SK-N-SH (cell line): ENCODE measurements at regions not wholly inside any gene's neighbourhood (a gene's known extent, or its start where the extent isn't known, plus 50 kb on each side); places are given as distances from the start of the nearest gene placed in this dataset.

Experiments used
- CHD2 ChIP-seq: fragments of 150-350 bp; IDR thresholded peaks from 2 replicates; pipeline ENCODE4 v1.6.1; 2018; ENCODE audit warnings: low read length; ENCODE audit not compliant: partially characterized antibody
- EZH2phosphoT487 ChIP-seq: fragments of 200-600 bp; sonication (generic); IDR thresholded peaks from 2 replicates; pipeline ENCODE4 v1.6.1; 2017; ENCODE audit warnings: low read depth, mixed run types, mild to moderate bottlenecking, antibody characterized with exemption, moderate library complexity, borderline replicate concordance
- YY1 ChIP-seq: IDR thresholded peaks from 2 replicates; pipeline ENCODE4 v1.4.0; 2012; ENCODE audit warnings: low read depth, mild to moderate bottlenecking

DNA sequence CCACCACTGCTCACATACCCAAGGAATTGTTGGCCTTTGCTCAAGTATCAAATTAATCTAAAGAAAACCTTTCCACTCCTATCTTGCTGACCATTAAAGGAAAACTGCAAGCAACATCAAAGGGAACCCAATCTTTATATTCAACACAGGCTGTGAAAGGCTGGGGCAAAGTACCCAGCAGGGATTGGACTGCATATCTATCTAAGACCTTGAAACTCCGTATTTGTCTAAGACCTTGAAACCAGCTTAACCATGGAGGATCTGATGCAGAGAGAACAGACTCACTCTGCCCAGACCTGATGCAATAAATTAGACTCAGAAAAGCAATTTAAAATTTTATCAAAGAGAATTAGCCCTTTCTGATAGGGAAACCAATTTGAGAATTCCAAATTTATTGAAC lies 102.2 kb downstream of the DIO2 start:
- no peak for TF ChIP-seq YY1
- no peak for TF ChIP-seq CHD2
- TF ChIP-seq EZH2phosphoT487, result no peak
